SK-N-SH treated with all-trans-retinoic acid at 6 μM for 48 hours (cell line): ENCODE measurements at regions not wholly inside any gene's neighbourhood (a gene's known extent, or its start where the extent isn't known, plus 50 kb on each side); places are given as distances from the start of the nearest gene placed in this dataset.

Source experiments
- ATAC-seq: fragments of 200-7000 bp; cut with Tn5 transposase; 3 replicates; pipeline ENCODE4 v1.9.1; 2020; ENCODE audit warnings: mild to moderate bottlenecking, moderate library complexity
- CREB5 ChIP-seq: fragments of 250-450 bp; sonication (Bioruptor Pico); IDR thresholded peaks from 2 replicates; pipeline ENCODE4 v1.5.1; 2020; ENCODE audit warnings: low read depth, mild to moderate bottlenecking, moderate library complexity
- CSDC2 ChIP-seq: fragments of 250-450 bp; sonication (Bioruptor Pico); IDR thresholded peaks from 2 replicates; pipeline ENCODE4 v1.5.0; 2020; ENCODE audit warnings: mild to moderate bottlenecking, moderate library complexity
- GLIS3 ChIP-seq: fragments of 250-450 bp; sonication (Bioruptor Pico); IDR thresholded peaks from 2 replicates; pipeline ENCODE4 v1.5.0; 2020; ENCODE audit warnings: mild to moderate bottlenecking, moderate library complexity
- PPARA ChIP-seq: fragments of 250-450 bp; sonication (Bioruptor Pico); IDR thresholded peaks from 2 replicates; pipeline ENCODE4 v1.5.0; 2020; ENCODE audit warnings: mild to moderate bottlenecking, borderline replicate concordance
- RARB ChIP-seq: fragments of 250-450 bp; sonication (Bioruptor Pico); IDR thresholded peaks from 2 replicates; pipeline ENCODE4 v1.8.0; 2021; ENCODE audit warnings: mild to moderate bottlenecking, moderate library complexity
- SNAI2 ChIP-seq: fragments of 250-450 bp; sonication (Bioruptor Pico); IDR thresholded peaks from 2 replicates; pipeline ENCODE4 v1.5.0; 2020; ENCODE audit warnings: mild to moderate bottlenecking, moderate library complexity
- TCF4 ChIP-seq: fragments of 250-450 bp; sonication (Bioruptor Pico); IDR thresholded peaks from 2 replicates; pipeline ENCODE4 v1.8.0; 2021; ENCODE audit warnings: mild to moderate bottlenecking, moderate library complexity, borderline replicate concordance
- TSHZ2 ChIP-seq: fragments of 250-450 bp; sonication (Bioruptor Pico); IDR thresholded peaks from 2 replicates; pipeline ENCODE4 v1.5.0; 2020; ENCODE audit warnings: mild to moderate bottlenecking, moderate library complexity
- ZC3H10 ChIP-seq: fragments of 250-450 bp; sonication (Bioruptor Pico); IDR thresholded peaks from 2 replicates; pipeline ENCODE4 v1.5.1; 2021; ENCODE audit warnings: mild to moderate bottlenecking, moderate library complexity
- ZFP3 ChIP-seq: fragments of 250-450 bp; sonication (Bioruptor Pico); IDR thresholded peaks from 2 replicates; pipeline ENCODE4 v1.5.0; 2020; ENCODE audit warnings: mild to moderate bottlenecking, moderate library complexity
- ZFP30 ChIP-seq: fragments of 450-650 bp; formaldehyde crosslinking; IDR thresholded peaks from 2 replicates; pipeline ENCODE4 v1.5.0; 2022; ENCODE audit warnings: mild to moderate bottlenecking, moderate library complexity
- ZNF565 ChIP-seq: fragments of 450-650 bp; formaldehyde crosslinking; conservative IDR thresholded peaks from 2 replicates; pipeline ENCODE4 v1.5.0; 2020; ENCODE audit warnings: low read depth, mild to moderate bottlenecking, moderate library complexity
- ZNF70 ChIP-seq: fragments of 450-650 bp; formaldehyde crosslinking; IDR thresholded peaks from 2 replicates; pipeline ENCODE4 v1.5.0; 2020; ENCODE audit warnings: mild to moderate bottlenecking, moderate library complexity
- ZNF8 ChIP-seq: fragments of 450-650 bp; formaldehyde crosslinking; IDR thresholded peaks from 2 replicates; pipeline ENCODE4 v1.5.0; 2020; ENCODE audit warnings: mild to moderate bottlenecking, moderate library complexity
- TF ChIP-seq, protein P1 (sequence below): fragments of 250-450 bp; sonication (Bioruptor Pico); IDR thresholded peaks from 2 replicates; pipeline ENCODE4 v1.5.1; 2021; ENCODE audit warnings: mild to moderate bottlenecking, moderate library complexity
- TF ChIP-seq, protein P2 (sequence below): fragments of 250-450 bp; sonication (Bioruptor Pico); IDR thresholded peaks from 2 replicates; pipeline ENCODE4 v1.8.0; 2020; ENCODE audit warnings: mild to moderate bottlenecking, moderate library complexity, borderline replicate concordance
- TF ChIP-seq, protein P3 (sequence below): fragments of 250-450 bp; sonication (Bioruptor Pico); IDR thresholded peaks from 2 replicates; pipeline ENCODE4 v1.8.0; 2021; ENCODE audit warnings: low read depth, mild to moderate bottlenecking, moderate library complexity, borderline replicate concordance

- no peak for ATAC-seq
- no peak for TF ChIP-seq ZNF70 (CRISPR knock-in tag)
Measured at GRCh38 chr3:65026151-65026550, 338.4 kb upstream of the ADAMTS9 start.

- no peak for TF ChIP-seq TSHZ2 (CRISPR knock-in tag)
- TF ChIP-seq ZFP3 (CRISPR knock-in tag) = no peak
- no peak for TF ChIP-seq ZNF8
- TF ChIP-seq, protein P1, sequence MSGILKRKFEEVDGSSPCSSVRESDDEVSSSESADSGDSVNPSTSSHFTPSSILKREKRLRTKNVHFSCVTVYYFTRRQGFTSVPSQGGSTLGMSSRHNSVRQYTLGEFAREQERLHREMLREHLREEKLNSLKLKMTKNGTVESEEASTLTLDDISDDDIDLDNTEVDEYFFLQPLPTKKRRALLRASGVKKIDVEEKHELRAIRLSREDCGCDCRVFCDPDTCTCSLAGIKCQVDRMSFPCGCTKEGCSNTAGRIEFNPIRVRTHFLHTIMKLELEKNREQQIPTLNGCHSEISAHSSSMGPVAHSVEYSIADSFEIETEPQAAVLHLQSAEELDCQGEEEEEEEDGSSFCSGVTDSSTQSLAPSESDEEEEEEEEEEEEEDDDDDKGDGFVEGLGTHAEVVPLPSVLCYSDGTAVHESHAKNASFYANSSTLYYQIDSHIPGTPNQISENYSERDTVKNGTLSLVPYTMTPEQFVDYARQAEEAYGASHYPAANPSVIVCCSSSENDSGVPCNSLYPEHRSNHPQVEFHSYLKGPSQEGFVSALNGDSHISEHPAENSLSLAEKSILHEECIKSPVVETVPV (CRISPR knock-in tag) = no peak
- no peak for TF ChIP-seq ZFP30 (CRISPR knock-in tag)
- TF ChIP-seq, protein P2, sequence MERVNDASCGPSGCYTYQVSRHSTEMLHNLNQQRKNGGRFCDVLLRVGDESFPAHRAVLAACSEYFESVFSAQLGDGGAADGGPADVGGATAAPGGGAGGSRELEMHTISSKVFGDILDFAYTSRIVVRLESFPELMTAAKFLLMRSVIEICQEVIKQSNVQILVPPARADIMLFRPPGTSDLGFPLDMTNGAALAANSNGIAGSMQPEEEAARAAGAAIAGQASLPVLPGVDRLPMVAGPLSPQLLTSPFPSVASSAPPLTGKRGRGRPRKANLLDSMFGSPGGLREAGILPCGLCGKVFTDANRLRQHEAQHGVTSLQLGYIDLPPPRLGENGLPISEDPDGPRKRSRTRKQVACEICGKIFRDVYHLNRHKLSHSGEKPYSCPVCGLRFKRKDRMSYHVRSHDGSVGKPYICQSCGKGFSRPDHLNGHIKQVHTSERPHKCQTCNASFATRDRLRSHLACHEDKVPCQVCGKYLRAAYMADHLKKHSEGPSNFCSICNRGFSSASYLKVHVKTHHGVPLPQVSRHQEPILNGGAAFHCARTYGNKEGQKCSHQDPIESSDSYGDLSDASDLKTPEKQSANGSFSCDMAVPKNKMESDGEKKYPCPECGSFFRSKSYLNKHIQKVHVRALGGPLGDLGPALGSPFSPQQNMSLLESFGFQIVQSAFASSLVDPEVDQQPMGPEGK (CRISPR knock-in tag) = no peak
- no peak for TF ChIP-seq CREB5
- TF ChIP-seq, protein P3, sequence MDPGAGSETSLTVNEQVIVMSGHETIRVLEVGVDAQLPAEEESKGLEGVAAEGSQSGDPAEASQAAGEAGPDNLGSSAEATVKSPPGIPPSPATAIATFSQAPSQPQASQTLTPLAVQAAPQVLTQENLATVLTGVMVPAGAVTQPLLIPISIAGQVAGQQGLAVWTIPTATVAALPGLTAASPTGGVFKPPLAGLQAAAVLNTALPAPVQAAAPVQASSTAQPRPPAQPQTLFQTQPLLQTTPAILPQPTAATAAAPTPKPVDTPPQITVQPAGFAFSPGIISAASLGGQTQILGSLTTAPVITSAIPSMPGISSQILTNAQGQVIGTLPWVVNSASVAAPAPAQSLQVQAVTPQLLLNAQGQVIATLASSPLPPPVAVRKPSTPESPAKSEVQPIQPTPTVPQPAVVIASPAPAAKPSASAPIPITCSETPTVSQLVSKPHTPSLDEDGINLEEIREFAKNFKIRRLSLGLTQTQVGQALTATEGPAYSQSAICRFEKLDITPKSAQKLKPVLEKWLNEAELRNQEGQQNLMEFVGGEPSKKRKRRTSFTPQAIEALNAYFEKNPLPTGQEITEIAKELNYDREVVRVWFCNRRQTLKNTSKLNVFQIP = no peak
- no peak for TF ChIP-seq SNAI2
- TF ChIP-seq TCF4 (CRISPR knock-in tag) = no peak
- TF ChIP-seq RARB (CRISPR knock-in tag) = no peak
- TF ChIP-seq CSDC2 (CRISPR knock-in tag) = no peak
- no peak for TF ChIP-seq ZNF565 (CRISPR knock-in tag)
Measured at GRCh38 chr3:65024148-65024547, 336.3 kb upstream of the ADAMTS9 start.

DNA sequence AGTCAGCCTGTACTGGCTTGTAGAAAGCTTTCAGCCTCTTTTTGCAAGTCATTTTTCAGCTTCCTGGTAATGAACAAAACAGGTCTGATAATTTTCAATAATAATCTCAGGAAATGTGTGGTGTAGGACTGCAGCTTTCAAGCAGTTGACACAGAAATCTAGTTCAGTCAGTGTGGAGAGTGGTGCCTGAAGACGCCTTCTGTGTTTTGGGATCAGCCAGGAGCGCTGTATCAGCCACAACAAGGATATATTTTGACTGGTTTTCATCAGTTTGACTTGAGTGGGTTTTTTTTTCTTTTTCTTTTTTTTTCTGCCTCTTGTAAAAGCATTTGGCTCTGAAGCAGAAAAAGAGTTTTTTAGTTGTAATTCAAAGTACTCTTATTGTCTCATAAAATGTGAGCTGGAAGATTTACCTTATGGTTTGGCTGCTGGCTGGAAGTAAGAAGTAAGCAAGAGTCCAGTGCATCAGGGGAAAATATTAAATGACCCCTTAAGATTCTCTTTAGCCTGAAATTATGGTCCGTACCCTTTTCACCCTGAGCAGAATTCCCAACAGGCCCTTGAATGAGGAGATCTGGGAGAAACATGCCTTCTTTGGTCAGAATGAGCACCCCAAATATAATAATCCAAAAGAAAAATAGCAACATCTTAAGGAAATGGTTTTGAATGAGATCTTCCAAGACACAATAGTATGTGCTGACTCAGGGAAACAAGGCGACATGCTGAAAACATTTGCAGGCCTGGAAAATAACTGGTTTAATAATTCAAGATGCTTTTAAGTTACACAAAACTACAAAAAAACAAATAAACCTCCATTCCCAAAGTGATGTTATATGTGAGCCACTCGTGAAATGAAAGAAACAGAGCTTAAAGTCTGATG lies 332.7 kb upstream of the ADAMTS9 start:
- TF ChIP-seq ZNF565 (CRISPR knock-in tag) (no peak), ZFP3 (CRISPR knock-in tag) (no peak), RARB (CRISPR knock-in tag) (no peak), GLIS3 (CRISPR knock-in tag) (no peak), ZNF70 (CRISPR knock-in tag) (no peak), ZFP30 (CRISPR knock-in tag) (no peak), CREB5 (no peak), PPARA (no peak), ZC3H10 (no peak)
- TF ChIP-seq, protein P1 (CRISPR knock-in tag) = no peak
- ATAC-seq = peak; percentile 31; the same call in 2 of the 3 replicates

More at GRCh38 chr3:65024148-65024547, 336.3 kb upstream of the ADAMTS9 start:
- no peak for ATAC-seq
